Panc1 (cell line): ENCODE measurements at regions not wholly inside any gene's neighbourhood (a gene's known extent, or its start where the extent isn't known, plus 50 kb on each side); places are given as distances from the start of the nearest gene placed in this dataset.
"Not testable (repeated sequence)": the region's sequence is repeated elsewhere in the genome, so short reads cannot be mapped to it uniquely, and the experiment has no call there.

Experiments
- ATAC-seq: fragments of 200-7000 bp; cut with Tn5 transposase; 2 replicates; pipeline ENCODE4 v1.9.1; 2020; ENCODE audit warnings: mild to moderate bottlenecking, moderate library complexity
- BruUV-seq: library from RNA; stranded (reverse); fragments of 400-500 nt; replicated peaks from 2 replicates; lab custom pipeline; 2021; lab: Mats Ljungman, UMichigan
- CTCF ChIA-PET: fragments of 300-600 bp; sonication (Branson Sonifier 250); formaldehyde crosslinking; loops from one replicate; lab custom pipeline; 2022; ENCODE audit warnings: antibody characterized with exemption; lab: Charles Lee
- POLR2A ChIA-PET: fragments of 300-600 bp; sonication (Branson Sonifier 250); formaldehyde crosslinking; loops from one replicate; lab custom pipeline; 2022; ENCODE audit warnings: antibody characterized with exemption; lab: Charles Lee
- DNase-seq: peaks from one replicate; pipeline ENCODE4 v3.0.0-alpha.2; 2010; ENCODE audit warnings: low read depth, low spot score
- H3K27ac ChIP-seq: 2 replicates; pipeline ENCODE4 v1.5.1; 2011; ENCODE audit warnings: mild to moderate bottlenecking, low read length, inconsistent platforms
- H3K27me3 ChIP-seq: fragments of 200-500 bp; sonication (Bioruptor generic); 2 replicates; pipeline ENCODE4 v1.6.0; 2014; ENCODE audit warnings: low read length, inconsistent platforms; ENCODE audit not compliant: control insufficient read depth, insufficient read depth
- H3K36me3 ChIP-seq: fragments of 200-500 bp; sonication (Bioruptor generic); 2 replicates; pipeline ENCODE4 v1.5.1; 2014; ENCODE audit warnings: inconsistent platforms, mild to moderate bottlenecking, low read length, moderate library complexity; ENCODE audit not compliant: control insufficient read depth, insufficient read depth
- H3K4me1 ChIP-seq: 2 replicates; pipeline ENCODE4 v1.5.1; 2011; ENCODE audit warnings: inconsistent platforms, mild to moderate bottlenecking, low read length, moderate library complexity; ENCODE audit not compliant: control insufficient read depth, insufficient read depth
- H3K4me3 ChIP-seq, 2 experiments: 2 replicates each; pipeline ENCODE4 v1.5.1; 2011 to 2012; ENCODE audit warnings: low read depth in 2 of 2, low read length in 2 of 2, mild to moderate bottlenecking in 2 of 2, inconsistent platforms in 1 of 2, moderate library complexity in 1 of 2
- H3K9me3 ChIP-seq: fragments of 200-500 bp; sonication (Bioruptor generic); 2 replicates; pipeline ENCODE4 v1.5.1; 2014; ENCODE audit warnings: low read depth, mild to moderate bottlenecking, inconsistent platforms, low read length, moderate library complexity; ENCODE audit not compliant: control insufficient read depth, insufficient read depth
- CTCF ChIP-seq: fragments of 450-650 bp; IDR thresholded peaks from 2 replicates; pipeline ENCODE4 v1.5.1; 2017; ENCODE audit warnings: mild to moderate bottlenecking
- POLR2AphosphoS5 ChIP-seq: IDR thresholded peaks from 2 replicates; pipeline ENCODE4 v1.6.1; 2012; ENCODE audit warnings: mild to moderate bottlenecking, low read depth, low read length, moderate library complexity
- REST ChIP-seq, 2 experiments: IDR thresholded peaks; 2 replicates each; pipeline ENCODE4 v1.6.1; 2011 to 2012; ENCODE audit warnings: low read depth in 2 of 2, control low read depth in 1 of 2, low read length in 1 of 2, mild to moderate bottlenecking in 1 of 2, moderate library complexity in 1 of 2; ENCODE audit not compliant: insufficient read depth in 1 of 2
- SIN3A ChIP-seq: IDR thresholded peaks from 2 replicates; pipeline ENCODE4 v1.6.1; 2012; ENCODE audit warnings: low read depth, mild to moderate bottlenecking, low read length, moderate library complexity, borderline replicate concordance; ENCODE audit not compliant: insufficient read depth
- TCF7L2 ChIP-seq: IDR thresholded peaks from 2 replicates; pipeline ENCODE4 v1.6.1; 2011; ENCODE audit warnings: mild to moderate bottlenecking, low read depth, low read length, inconsistent platforms
- in situ Hi-C: cut with HindIII; loops from 2 replicates; pipeline ENCODE4 v1.10.0; 2016; ENCODE audit warnings: low sequenced_read_pairs, low pct_unique_long_range_greater_than_20kb
- intact Hi-C: fragments of 100-400 bp; cut with micrococcal nuclease; formaldehyde crosslinking; loops from one replicate; pipeline ENCODE4 v1.10.0; 2022; ENCODE audit not compliant: unreplicated experiment

- TF ChIP-seq SIN3A (no peak), CTCF (no peak), TCF7L2 (no peak), REST (IDR thresholded peaks at IDR 0.05; ENCODE audit: insufficient read depth in 1 of 2, low read depth in 2 of 2, low read length in 1 of 2) (no peak), POLR2AphosphoS5 (no peak)
- H3K36me3 ChIP-seq: no peaks in the 10 kb centered on the region
- no TSS peak for BruUV-seq
- CTCF ChIA-PET: interaction anchor here (0.6 kb wide), 1 partner anchor 76 kb away, joined by 3 read pairs; no protein-coding TSS in a partner anchor
- peaks cover 2% of the 10 kb centered on the region; the same call in 1 of the 2 replicates for H3K4me1 ChIP-seq
- in situ Hi-C loops: no loop called here
- DNase-seq (no peak), ATAC-seq (no peak)
- H3K27ac ChIP-seq: peak overlapping the region; percentile 49; the same call in 1 of the 2 replicates
- no peaks in the 10 kb centered on the region for H3K9me3 ChIP-seq
- H3K27me3 ChIP-seq: no peaks in the 10 kb centered on the region
- intact Hi-C loops: no loop called here
- POLR2A ChIA-PET: no interaction called here
- H3K4me3 ChIP-seq: no peak overlapping the region
Observed at GRCh38 chr16:24652803-24653202, 76.6 kb upstream of the TNRC6A start.

GRCh38 chr16:24653725-24654124 is 75.7 kb upstream of the TNRC6A start:
- POLR2A ChIA-PET: no interaction called here
- Histone ChIP-seq H3K4me1 (peaks cover 2% of the 10 kb centered on the region; the same call in 1 of the 2 replicates), H3K9me3 (no peaks in the 10 kb centered on the region), H3K27ac (no peak overlapping the region), H3K4me3 (no peak overlapping the region), H3K36me3 (no peaks in the 10 kb centered on the region), H3K27me3 (no peaks in the 10 kb centered on the region)
- in situ Hi-C loops: no loop called here
- TF ChIP-seq TCF7L2 (no peak), SIN3A (no peak), POLR2AphosphoS5 (no peak), REST (IDR thresholded peaks at IDR 0.05; ENCODE audit: insufficient read depth in 1 of 2, low read depth in 2 of 2, low read length in 1 of 2) (no peak), CTCF (no peak)
- DNase-seq: no peak
- intact Hi-C loops: no loop called here
- no TSS peak for BruUV-seq
- no peak for ATAC-seq
- CTCF ChIA-PET: no interaction called here

GRCh38 chr16:24665942-24666341 is 63.5 kb upstream of the TNRC6A start:
- H3K9me3 ChIP-seq, ATAC-seq, intact Hi-C loops, H3K4me3 ChIP-seq, DNase-seq, in situ Hi-C loops, CTCF ChIA-PET, H3K27me3 ChIP-seq, H3K36me3 ChIP-seq, BruUV-seq, POLR2A ChIA-PET: not testable (repeated sequence)
- H3K4me1 ChIP-seq: peaks cover 28% of the 10 kb centered on the region
- peak overlapping the region; percentile 37; the same call in 1 of the 2 replicates for H3K27ac ChIP-seq
